ENCODE measurements at regions not wholly inside any gene's neighbourhood (a gene's known extent, or its start where the extent isn't known, plus 50 kb on each side); places are given as distances from the start of the nearest gene placed in this dataset.

GRCh38 chr10:42112331-42113157, 525.8 kb downstream of the ZNF33B start:
- TF ChIP-seq POLR2A (IDR thresholded peaks at IDR 0.05) (no peak), CTCF (IDR thresholded peaks at IDR 0.05) (no peak)

Measured in lower leg skin (tissue), 3 donors.